ENCODE measurements at regions not wholly inside any gene's neighbourhood (a gene's known extent, or its start where the extent isn't known, plus 50 kb on each side); places are given as distances from the start of the nearest gene placed in this dataset.

DNA sequence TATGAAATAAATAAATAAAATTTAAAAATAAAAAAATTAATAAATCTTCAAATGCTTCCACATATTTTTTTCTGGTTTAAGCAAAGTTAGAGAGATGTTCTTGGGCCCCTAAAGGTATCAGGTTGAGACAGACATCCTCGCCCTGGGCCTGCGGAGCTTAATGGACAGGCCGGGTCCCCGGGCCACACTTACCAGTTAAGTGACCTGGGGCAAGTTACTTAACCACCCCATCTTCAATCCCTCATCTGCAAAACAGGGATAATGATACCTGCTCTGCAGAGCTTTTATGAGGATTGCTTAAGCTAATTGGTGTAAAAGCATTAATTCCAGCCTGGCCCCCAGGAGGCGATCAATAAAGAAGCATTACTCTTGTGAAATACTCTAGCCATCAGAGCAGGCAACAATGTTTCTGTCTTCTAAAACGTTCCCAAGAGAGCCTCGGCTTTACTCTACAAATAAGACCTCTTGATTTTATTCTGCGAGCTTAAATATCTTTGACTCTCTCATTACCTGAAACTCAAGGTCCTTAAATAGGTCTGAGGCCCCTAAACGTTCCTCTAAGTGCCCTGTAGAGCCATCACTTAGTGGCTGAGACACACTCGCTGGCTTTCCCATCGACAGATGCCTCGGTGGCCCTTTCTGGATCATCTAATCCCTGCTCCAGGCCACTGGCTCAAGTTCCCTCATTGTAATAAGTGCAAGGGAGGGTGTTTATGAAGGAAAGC lies 81.1 kb upstream of the DIO3 start:
- H3K4me1 ChIP-seq = no peaks in the 10 kb centered on the region
- no peak overlapping the region for H3K4me3 ChIP-seq
- intact Hi-C loops (cut with micrococcal nuclease) = no loop called here
- no peak for TF ChIP-seq CTCF (IDR thresholded peaks at IDR 0.05; ENCODE audit: borderline replicate concordance)
- no peak overlapping the region for H3K27ac ChIP-seq (replicated peaks)
- H3K27me3 ChIP-seq (ENCODE audit: low read depth) = peaks cover 74% of the 10 kb centered on the region
- peaks cover 31% of the 10 kb centered on the region for H3K9me3 ChIP-seq (replicated peaks)
- no peaks in the 10 kb centered on the region for H3K36me3 ChIP-seq
- no peak for DNase-seq

DNA sequence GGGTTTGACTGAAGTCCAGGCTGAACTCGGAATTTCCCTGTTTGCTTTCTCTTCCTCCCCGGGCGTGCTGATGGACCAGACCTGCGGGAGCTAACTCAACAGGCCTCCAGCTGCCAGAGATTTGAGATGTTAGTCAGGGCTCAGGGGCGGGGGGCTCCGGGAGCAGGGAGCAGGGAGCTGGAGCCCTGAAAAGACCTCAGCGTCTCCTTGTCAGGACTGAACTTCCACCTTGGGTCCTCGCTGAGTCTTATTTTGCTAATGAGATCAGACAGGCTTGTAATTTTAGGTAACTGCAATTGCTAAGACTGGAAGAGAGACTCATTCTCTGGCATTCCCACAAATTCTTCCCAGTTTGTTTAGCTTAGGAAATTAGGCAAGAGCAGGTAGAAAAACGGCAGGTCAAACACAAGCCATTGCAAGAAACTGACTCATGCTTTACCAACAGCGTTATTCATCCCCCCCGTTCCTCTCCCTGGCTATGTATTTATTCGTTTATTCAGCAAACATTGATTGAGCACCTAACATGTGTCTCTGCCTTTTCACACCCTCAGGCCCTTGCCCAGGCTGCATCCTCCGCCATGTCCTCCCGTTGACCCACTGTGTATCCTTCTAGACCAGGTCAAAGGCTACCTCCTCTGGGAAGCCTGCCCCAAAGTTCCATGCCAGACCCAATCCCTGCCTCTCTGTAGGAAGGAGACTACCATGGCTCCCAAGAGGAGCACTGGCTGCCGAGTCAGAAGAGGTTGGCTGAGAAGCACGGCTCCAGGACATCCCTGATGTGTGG lies 80.4 kb upstream of the DIO3 start:
- intact Hi-C loops (cut with micrococcal nuclease) = no loop called here
- Histone ChIP-seq H3K9me3 (replicated peaks) (peaks cover 38% of the 10 kb centered on the region), H3K36me3 (no peaks in the 10 kb centered on the region), H3K27me3 (ENCODE audit: low read depth) (peaks cover 66% of the 10 kb centered on the region), H3K27ac (replicated peaks) (no peak overlapping the region), H3K4me3 (no peak overlapping the region), H3K4me1 (no peaks in the 10 kb centered on the region)
- DNase-seq = no peak
- no peak for TF ChIP-seq CTCF (IDR thresholded peaks at IDR 0.05; ENCODE audit: borderline replicate concordance)

GRCh38 chr14:101481557-101481956 lies 79.7 kb upstream of the DIO3 start:
- no peaks in the 10 kb centered on the region for H3K36me3 ChIP-seq
- intact Hi-C loops (cut with micrococcal nuclease) = no loop called here
- no peak overlapping the region for H3K27ac ChIP-seq (replicated peaks)
- H3K4me1 ChIP-seq = no peaks in the 10 kb centered on the region
- TF ChIP-seq CTCF (IDR thresholded peaks at IDR 0.05; ENCODE audit: borderline replicate concordance) = no peak
- peaks cover 44% of the 10 kb centered on the region for H3K9me3 ChIP-seq (replicated peaks)
- DNase-seq = no peak
- H3K4me3 ChIP-seq = no peak overlapping the region
- H3K27me3 ChIP-seq (ENCODE audit: low read depth) = peaks cover 60% of the 10 kb centered on the region

GRCh38 chr14:101482066-101482465 lies 79.2 kb upstream of the DIO3 start:
- Histone ChIP-seq H3K4me3 (no peak overlapping the region), H3K4me1 (no peaks in the 10 kb centered on the region), H3K36me3 (no peaks in the 10 kb centered on the region), H3K27ac (replicated peaks) (no peak overlapping the region), H3K9me3 (replicated peaks) (peaks cover 49% of the 10 kb centered on the region), H3K27me3 (ENCODE audit: low read depth) (peaks cover 55% of the 10 kb centered on the region)
- DNase-seq = no peak
- no peak for TF ChIP-seq CTCF (IDR thresholded peaks at IDR 0.05; ENCODE audit: borderline replicate concordance)
- intact Hi-C loops (cut with micrococcal nuclease) = no loop called here

- H3K9me3 ChIP-seq (replicated peaks) = peaks cover 65% of the 10 kb centered on the region
- intact Hi-C loops (cut with micrococcal nuclease) = no loop called here
Observed at GRCh38 chr14:101483829-101484228, 77.5 kb upstream of the DIO3 start.

More at GRCh38 chr14:101483829-101484228, 77.5 kb upstream of the DIO3 start:
- no peak for DNase-seq
- Histone ChIP-seq H3K4me1 (no peaks in the 10 kb centered on the region), H3K27me3 (ENCODE audit: low read depth) (peaks cover 53% of the 10 kb centered on the region), H3K27ac (replicated peaks) (no peak overlapping the region), H3K36me3 (no peaks in the 10 kb centered on the region), H3K4me3 (no peak overlapping the region)
- TF ChIP-seq CTCF (IDR thresholded peaks at IDR 0.05; ENCODE audit: borderline replicate concordance) = no peak
